KMS-11 (cell line): ENCODE measurements at regions not wholly inside any gene's neighbourhood (a gene's known extent, or its start where the extent isn't known, plus 50 kb on each side); places are given as distances from the start of the nearest gene placed in this dataset.

ENCODE experiments used
- H2AFZ ChIP-seq: fragments of 200-600 bp; sonication (generic); 2 replicates; pipeline ENCODE4 v1.6.1; 2016; ENCODE audit warnings: antibody characterized with exemption, mixed run types, low read depth
- H3K27ac ChIP-seq: fragments of 200-600 bp; sonication (generic); 2 replicates; pipeline ENCODE4 v1.6.1; 2016; ENCODE audit warnings: mild to moderate bottlenecking, mixed run types
- H3K27me3 ChIP-seq: fragments of 200-600 bp; sonication (generic); 2 replicates; pipeline ENCODE4 v1.6.1; 2017; ENCODE audit warnings: mild to moderate bottlenecking, low read depth, mixed run types, moderate library complexity; ENCODE audit not compliant: insufficient read depth
- H3K36me3 ChIP-seq: fragments of 200-600 bp; sonication (generic); 2 replicates; pipeline ENCODE4 v1.6.1; 2017; ENCODE audit warnings: mild to moderate bottlenecking, mixed run types; ENCODE audit not compliant: insufficient read depth
- H3K4me1 ChIP-seq: fragments of 200-600 bp; sonication (generic); 2 replicates; pipeline ENCODE4 v1.6.1; 2016; ENCODE audit warnings: mild to moderate bottlenecking, low read depth, mixed run types; ENCODE audit not compliant: poor library complexity, severe bottlenecking
- H3K4me2 ChIP-seq: fragments of 200-600 bp; sonication (generic); 2 replicates; pipeline ENCODE4 v1.7.0; 2016; ENCODE audit warnings: mild to moderate bottlenecking, mixed run types
- H3K4me3 ChIP-seq: fragments of 200-600 bp; sonication (generic); IDR thresholded peaks from 2 replicates; pipeline ENCODE4 v1.6.1; 2017; ENCODE audit warnings: low read depth, low read length, mixed read lengths; ENCODE audit not compliant: insufficient read depth
- H3K79me2 ChIP-seq: fragments of 200-600 bp; sonication (generic); 2 replicates; pipeline ENCODE4 v1.6.1; 2016; ENCODE audit warnings: low read depth, mixed run types; ENCODE audit not compliant: insufficient read depth
- H3K9ac ChIP-seq: fragments of 200-600 bp; sonication (generic); 2 replicates; pipeline ENCODE4 v1.6.1; 2016; ENCODE audit warnings: mild to moderate bottlenecking, mixed run types
- H4K20me1 ChIP-seq: fragments of 200-600 bp; sonication (generic); 2 replicates; pipeline ENCODE4 v1.6.1; 2016; ENCODE audit warnings: mild to moderate bottlenecking, mixed run types; ENCODE audit not compliant: insufficient read depth
- CTCF ChIP-seq: fragments of 200-600 bp; sonication (generic); conservative IDR thresholded peaks from 2 replicates; pipeline ENCODE4 v1.6.1; 2017; ENCODE audit warnings: low read depth, mild to moderate bottlenecking, antibody characterized with exemption, low read length, moderate library complexity, mixed read lengths

- H3K36me3 ChIP-seq, result no peaks in the 10 kb centered on the region
Observed at GRCh38 chr4:125826801-125827695, 512.3 kb downstream of the FAT4 start.

GRCh38 chr4:125827696-125828052, 512.9 kb downstream of the FAT4 start:
- H3K4me3 ChIP-seq, result no peak overlapping the region
- no peaks in the 10 kb centered on the region for H3K4me1 ChIP-seq
- no peaks in the 10 kb centered on the region for H3K36me3 ChIP-seq
- no peak overlapping the region for H3K9ac ChIP-seq
- H2AFZ ChIP-seq, result no peak overlapping the region
- no peaks in the 10 kb centered on the region for H4K20me1 ChIP-seq
- no peak overlapping the region for H3K27ac ChIP-seq
- no peak for TF ChIP-seq CTCF
- H3K4me2 ChIP-seq, result no peak overlapping the region
- H3K27me3 ChIP-seq, result no peaks in the 10 kb centered on the region
- H3K79me2 ChIP-seq, result no peaks in the 10 kb centered on the region

More at GRCh38 chr4:125826801-125827695, 512.3 kb downstream of the FAT4 start:
- Histone ChIP-seq H3K4me2 (no peak overlapping the region), H2AFZ (no peak overlapping the region), H4K20me1 (no peaks in the 10 kb centered on the region), H3K79me2 (no peaks in the 10 kb centered on the region), H3K9ac (no peak overlapping the region), H3K4me3 (no peak overlapping the region), H3K27me3 (no peaks in the 10 kb centered on the region), H3K27ac (no peak overlapping the region), H3K4me1 (no peaks in the 10 kb centered on the region)
- TF ChIP-seq CTCF, result no peak

- H4K20me1 ChIP-seq, result no peaks in the 10 kb centered on the region
- H3K27ac ChIP-seq, result no peak overlapping the region
- TF ChIP-seq CTCF, result no peak
- H3K4me1 ChIP-seq, result no peaks in the 10 kb centered on the region
- H2AFZ ChIP-seq, result no peak overlapping the region
- no peaks in the 10 kb centered on the region for H3K36me3 ChIP-seq
- H3K4me2 ChIP-seq, result no peak overlapping the region
- no peak overlapping the region for H3K4me3 ChIP-seq
- H3K27me3 ChIP-seq, result no peaks in the 10 kb centered on the region
- no peak overlapping the region for H3K9ac ChIP-seq
- H3K79me2 ChIP-seq, result no peaks in the 10 kb centered on the region
Observed at GRCh38 chr4:125828346-125828745, 513.6 kb downstream of the FAT4 start.

- no peaks in the 10 kb centered on the region for H4K20me1 ChIP-seq
- no peaks in the 10 kb centered on the region for H3K4me1 ChIP-seq
- no peak overlapping the region for H3K4me2 ChIP-seq
- no peaks in the 10 kb centered on the region for H3K27me3 ChIP-seq
- no peaks in the 10 kb centered on the region for H3K79me2 ChIP-seq
- H3K9ac ChIP-seq, result no peak overlapping the region
- no peak for TF ChIP-seq CTCF
- no peaks in the 10 kb centered on the region for H3K36me3 ChIP-seq
- H3K27ac ChIP-seq, result no peak overlapping the region
- no peak overlapping the region for H3K4me3 ChIP-seq
- no peak overlapping the region for H2AFZ ChIP-seq
Observed at GRCh38 chr4:125832161-125832560, 517.4 kb downstream of the FAT4 start.
